ENCODE measurements at regions not wholly inside any gene's neighbourhood (a gene's known extent, or its start where the extent isn't known, plus 50 kb on each side); places are given as distances from the start of the nearest gene placed in this dataset.

- H3K4me3 ChIP-seq (replicated peaks; ENCODE audit: low read depth, low read length), result no peak overlapping the region
- TF ChIP-seq, protein P1, sequence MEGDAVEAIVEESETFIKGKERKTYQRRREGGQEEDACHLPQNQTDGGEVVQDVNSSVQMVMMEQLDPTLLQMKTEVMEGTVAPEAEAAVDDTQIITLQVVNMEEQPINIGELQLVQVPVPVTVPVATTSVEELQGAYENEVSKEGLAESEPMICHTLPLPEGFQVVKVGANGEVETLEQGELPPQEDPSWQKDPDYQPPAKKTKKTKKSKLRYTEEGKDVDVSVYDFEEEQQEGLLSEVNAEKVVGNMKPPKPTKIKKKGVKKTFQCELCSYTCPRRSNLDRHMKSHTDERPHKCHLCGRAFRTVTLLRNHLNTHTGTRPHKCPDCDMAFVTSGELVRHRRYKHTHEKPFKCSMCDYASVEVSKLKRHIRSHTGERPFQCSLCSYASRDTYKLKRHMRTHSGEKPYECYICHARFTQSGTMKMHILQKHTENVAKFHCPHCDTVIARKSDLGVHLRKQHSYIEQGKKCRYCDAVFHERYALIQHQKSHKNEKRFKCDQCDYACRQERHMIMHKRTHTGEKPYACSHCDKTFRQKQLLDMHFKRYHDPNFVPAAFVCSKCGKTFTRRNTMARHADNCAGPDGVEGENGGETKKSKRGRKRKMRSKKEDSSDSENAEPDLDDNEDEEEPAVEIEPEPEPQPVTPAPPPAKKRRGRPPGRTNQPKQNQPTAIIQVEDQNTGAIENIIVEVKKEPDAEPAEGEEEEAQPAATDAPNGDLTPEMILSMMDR (IDR thresholded peaks at IDR 0.05; ENCODE audit: insufficient read depth, low read length, poor library complexity, severe bottlenecking), result no peak
- H3K27me3 ChIP-seq (replicated peaks; ENCODE audit: control insufficient read depth, insufficient read depth, low read length), result no peaks in the 10 kb centered on the region
- no peak for DNase-seq (ENCODE audit: extremely low read depth, insufficient read length)
- H3K36me3 ChIP-seq (ENCODE audit: control insufficient read depth, insufficient read depth, low read length), result no peaks in the 10 kb centered on the region
These were observed 1200.2 kb upstream of the CDH6 start for GRCh38 chr5:29993286-29993685.

- H3K4me3 ChIP-seq (replicated peaks; ENCODE audit: low read depth, low read length), result no peak overlapping the region
- no peak for DNase-seq (ENCODE audit: extremely low read depth, insufficient read length)
- no peaks in the 10 kb centered on the region for H3K36me3 ChIP-seq (ENCODE audit: control insufficient read depth, insufficient read depth, low read length)
- no peaks in the 10 kb centered on the region for H3K27me3 ChIP-seq (replicated peaks; ENCODE audit: control insufficient read depth, insufficient read depth, low read length)
- TF ChIP-seq, protein P1 (IDR thresholded peaks at IDR 0.05; ENCODE audit: insufficient read depth, low read length, poor library complexity, severe bottlenecking), result no peak
These were observed 1201.2 kb upstream of the CDH6 start for GRCh38 chr5:29992248-29992647.

DNA sequence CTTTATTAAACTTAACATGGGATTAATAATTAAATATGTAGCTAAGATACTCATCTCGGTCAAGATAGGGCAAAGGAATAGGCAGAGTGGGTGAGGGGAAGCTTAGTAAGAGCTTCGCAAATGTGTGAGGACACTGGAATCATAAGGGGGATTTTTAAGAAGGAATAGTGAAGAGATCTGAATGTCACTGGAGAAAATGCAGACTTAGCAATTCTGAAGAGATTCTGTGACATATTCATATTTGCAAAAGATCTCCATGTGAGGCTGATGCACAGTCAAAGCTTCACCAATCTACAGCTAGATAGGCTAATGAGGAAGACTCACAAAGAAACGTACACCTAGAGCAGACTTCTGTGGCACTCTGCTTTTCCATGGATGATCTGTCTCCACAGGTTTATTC, 1202.8 kb upstream of the CDH6 start:
- DNase-seq (ENCODE audit: extremely low read depth, insufficient read length), result no peak
- H3K4me3 ChIP-seq (replicated peaks; ENCODE audit: low read depth, low read length), result no peak overlapping the region
- H3K36me3 ChIP-seq (ENCODE audit: control insufficient read depth, insufficient read depth, low read length), result no peaks in the 10 kb centered on the region
- H3K27me3 ChIP-seq (replicated peaks; ENCODE audit: control insufficient read depth, insufficient read depth, low read length), result no peaks in the 10 kb centered on the region
- TF ChIP-seq, protein P1 (IDR thresholded peaks at IDR 0.05; ENCODE audit: insufficient read depth, low read length, poor library complexity, severe bottlenecking), result no peak

DNA sequence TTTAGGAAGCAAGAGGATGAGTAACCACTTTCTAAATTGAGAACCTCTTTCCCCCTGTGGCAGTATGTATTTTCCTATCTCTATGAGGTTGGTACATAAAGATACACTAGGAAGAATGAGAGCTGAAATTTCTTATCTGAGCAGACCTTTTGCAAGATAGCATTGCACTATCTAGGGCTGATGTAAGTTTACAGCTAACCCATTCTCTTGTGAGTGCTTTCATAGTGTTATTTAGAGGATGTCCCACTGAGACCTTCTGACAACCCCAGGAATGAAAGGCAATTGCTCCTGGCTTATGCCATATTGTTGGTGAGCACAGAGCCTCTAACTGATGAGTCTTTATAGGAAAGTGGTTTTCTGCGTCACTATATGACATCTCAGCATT, 1209.3 kb upstream of the CDH6 start:
- Histone ChIP-seq H3K27me3 (replicated peaks; ENCODE audit: control insufficient read depth, insufficient read depth, low read length) (no peaks in the 10 kb centered on the region), H3K36me3 (ENCODE audit: control insufficient read depth, insufficient read depth, low read length) (no peaks in the 10 kb centered on the region), H3K4me3 (replicated peaks; ENCODE audit: low read depth, low read length) (no peak overlapping the region)
- DNase-seq (ENCODE audit: extremely low read depth, insufficient read length), result no peak
- TF ChIP-seq, protein P1 (IDR thresholded peaks at IDR 0.05; ENCODE audit: insufficient read depth, low read length, poor library complexity, severe bottlenecking), result no peak

DNA sequence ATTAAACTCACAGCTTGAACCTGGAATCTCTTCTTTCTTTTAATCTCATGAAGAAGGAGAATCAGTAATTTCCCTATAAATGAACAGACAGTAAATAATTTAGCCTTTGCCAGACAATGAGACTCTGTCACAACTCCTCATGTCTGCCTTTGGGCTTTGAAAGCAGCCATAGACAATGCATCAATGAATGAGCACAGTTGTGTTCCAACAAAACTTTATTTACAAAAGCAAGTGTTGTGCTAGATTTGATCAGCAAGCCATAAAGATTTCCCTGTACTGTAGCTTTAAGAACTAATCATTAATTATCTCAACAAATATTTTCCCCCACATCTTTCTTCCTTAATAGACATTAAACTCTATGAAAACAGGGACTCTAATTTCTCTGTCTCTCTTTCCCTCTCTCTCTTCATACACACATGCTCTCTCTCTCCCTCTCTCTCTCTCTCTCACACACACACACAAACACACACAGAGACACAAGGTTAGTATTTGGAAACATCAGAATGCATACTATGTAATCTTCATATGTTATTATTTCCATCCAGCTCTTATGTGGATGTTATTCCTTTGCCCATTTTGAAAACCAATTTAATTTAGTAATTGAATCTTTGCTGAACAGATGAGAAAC, 1209.8 kb upstream of the CDH6 start:
- Histone ChIP-seq H3K27me3 (replicated peaks; ENCODE audit: control insufficient read depth, insufficient read depth, low read length) (no peaks in the 10 kb centered on the region), H3K36me3 (ENCODE audit: control insufficient read depth, insufficient read depth, low read length) (no peaks in the 10 kb centered on the region), H3K4me3 (replicated peaks; ENCODE audit: low read depth, low read length) (no peak overlapping the region)
- TF ChIP-seq, protein P1 (IDR thresholded peaks at IDR 0.05; ENCODE audit: insufficient read depth, low read length, poor library complexity, severe bottlenecking), result no peak
- DNase-seq (ENCODE audit: extremely low read depth, insufficient read length), result no peak

GRCh38 chr5:29982457-29982856, 1211.0 kb upstream of the CDH6 start:
- Histone ChIP-seq H3K36me3 (ENCODE audit: control insufficient read depth, insufficient read depth, low read length) (no peaks in the 10 kb centered on the region), H3K27me3 (replicated peaks; ENCODE audit: control insufficient read depth, insufficient read depth, low read length) (no peaks in the 10 kb centered on the region), H3K4me3 (replicated peaks; ENCODE audit: low read depth, low read length) (no peak overlapping the region)
- TF ChIP-seq, protein P1 (IDR thresholded peaks at IDR 0.05; ENCODE audit: insufficient read depth, low read length, poor library complexity, severe bottlenecking), result no peak
- no peak for DNase-seq (ENCODE audit: extremely low read depth, insufficient read length)

All from GM06990 (cell line).